ENCODE measurements at regions not wholly inside any gene's neighbourhood (a gene's known extent, or its start where the extent isn't known, plus 50 kb on each side); places are given as distances from the start of the nearest gene placed in this dataset.

- Histone ChIP-seq H3K36me3 (ENCODE audit: control insufficient read depth in 1 of 2, insufficient read depth in 2 of 2, low read length in 1 of 2) (no peaks in the 10 kb centered on the region), H3K27me3 (ENCODE audit: control insufficient read depth in 1 of 2, insufficient read depth in 2 of 2, low read length in 1 of 2) (no peaks in the 10 kb centered on the region), H3K27ac (ENCODE audit: low read depth in 1 of 2, low read length in 2 of 2) (no peak overlapping the region), H3K4me1 (ENCODE audit: control insufficient read depth in 1 of 2, insufficient read depth in 2 of 2, low read length in 2 of 2) (no peaks in the 10 kb centered on the region), H3K9me3 (ENCODE audit: control insufficient read depth, low read length) (no peaks in the 10 kb centered on the region), H3K4me3 (ENCODE audit: low read length in 2 of 2) (no peak overlapping the region)
- ATAC-seq (ENCODE audit: low FRiP score) = no peak
- intact Hi-C loops (cut with DNase I) = loop anchor here in 1 of 2 donors (10.0 kb wide), 1 partner anchor 1736 kb away; no protein-coding TSS in a partner anchor
- WGBS, 2 donors = 12 to 19% methylated on average over 1 of the region's 1 CpG
- no peak for DNase-seq
These were observed 79.3 kb upstream of the FAM98A start for GRCh38 chr2:33678436-33678835.

GRCh38 chr2:33673937-33674336 is 74.8 kb upstream of the FAM98A start:
- intact Hi-C loops (cut with DNase I) = loop anchor here in 1 of 2 donors (10.0 kb wide), 1 partner anchor 1741 kb away; no protein-coding TSS in a partner anchor
- H3K4me3 ChIP-seq (ENCODE audit: low read length in 2 of 2) = no peak overlapping the region
- WGBS, 2 donors = 0 to 4% methylated on average over 2 of the region's 2 CpGs
- H3K4me1 ChIP-seq (ENCODE audit: control insufficient read depth in 1 of 2, insufficient read depth in 2 of 2, low read length in 2 of 2) = no peaks in the 10 kb centered on the region
- H3K9me3 ChIP-seq (ENCODE audit: control insufficient read depth, low read length) = no peaks in the 10 kb centered on the region
- no peak for DNase-seq
- no peaks in the 10 kb centered on the region for H3K36me3 ChIP-seq (ENCODE audit: control insufficient read depth in 1 of 2, insufficient read depth in 2 of 2, low read length in 1 of 2)
- H3K27me3 ChIP-seq (ENCODE audit: control insufficient read depth in 1 of 2, insufficient read depth in 2 of 2, low read length in 1 of 2) = no peaks in the 10 kb centered on the region
- H3K27ac ChIP-seq (ENCODE audit: low read depth in 1 of 2, low read length in 2 of 2) = no peak overlapping the region
- ATAC-seq (ENCODE audit: low FRiP score) = no peak

- no peak overlapping the region for H3K27ac ChIP-seq (ENCODE audit: low read depth in 1 of 2, low read length in 2 of 2)
- WGBS, 2 donors = 68 to 71% methylated on average over 1 of the region's 1 CpG
- ATAC-seq (ENCODE audit: low FRiP score) = no peak
- intact Hi-C loops (cut with DNase I) = loop anchor here in 1 of 2 donors (10.0 kb wide), 1 partner anchor 1742 kb away; no protein-coding TSS in a partner anchor
- no peaks in the 10 kb centered on the region for H3K27me3 ChIP-seq (ENCODE audit: control insufficient read depth in 1 of 2, insufficient read depth in 2 of 2, low read length in 1 of 2)
- no peak overlapping the region for H3K4me3 ChIP-seq (ENCODE audit: low read length in 2 of 2)
- no peaks in the 10 kb centered on the region for H3K9me3 ChIP-seq (ENCODE audit: control insufficient read depth, low read length)
- H3K36me3 ChIP-seq (ENCODE audit: control insufficient read depth in 1 of 2, insufficient read depth in 2 of 2, low read length in 1 of 2) = no peaks in the 10 kb centered on the region
- no peaks in the 10 kb centered on the region for H3K4me1 ChIP-seq (ENCODE audit: control insufficient read depth in 1 of 2, insufficient read depth in 2 of 2, low read length in 2 of 2)
- DNase-seq = no peak
These were observed 73.8 kb upstream of the FAM98A start for GRCh38 chr2:33672896-33673295.

GRCh38 chr2:33672389-33672788 is 73.3 kb upstream of the FAM98A start:
- intact Hi-C loops (cut with DNase I) = loop anchor here in 1 of 2 donors (10.0 kb wide), 1 partner anchor 1742 kb away; no protein-coding TSS in a partner anchor
- DNase-seq = no peak
- no peak for ATAC-seq (ENCODE audit: low FRiP score)
- Histone ChIP-seq H3K9me3 (ENCODE audit: control insufficient read depth, low read length) (no peaks in the 10 kb centered on the region), H3K4me3 (ENCODE audit: low read length in 2 of 2) (no peak overlapping the region), H3K4me1 (ENCODE audit: control insufficient read depth in 1 of 2, insufficient read depth in 2 of 2, low read length in 2 of 2) (no peaks in the 10 kb centered on the region), H3K27ac (ENCODE audit: low read depth in 1 of 2, low read length in 2 of 2) (no peak overlapping the region), H3K27me3 (ENCODE audit: control insufficient read depth in 1 of 2, insufficient read depth in 2 of 2, low read length in 1 of 2) (no peaks in the 10 kb centered on the region), H3K36me3 (ENCODE audit: control insufficient read depth in 1 of 2, insufficient read depth in 2 of 2, low read length in 1 of 2) (no peaks in the 10 kb centered on the region)
- 97% methylated on average over 1 of the region's 1 CpG for WGBS, 2 donors

GRCh38 chr2:33671198-33671597 is 72.1 kb upstream of the FAM98A start:
- no peak for DNase-seq
- no peaks in the 10 kb centered on the region for H3K27me3 ChIP-seq (ENCODE audit: control insufficient read depth in 1 of 2, insufficient read depth in 2 of 2, low read length in 1 of 2)
- H3K9me3 ChIP-seq (ENCODE audit: control insufficient read depth, low read length) = no peaks in the 10 kb centered on the region
- WGBS, 2 donors = 82 to 92% methylated on average over 2 of the region's 2 CpGs
- H3K4me1 ChIP-seq (ENCODE audit: control insufficient read depth in 1 of 2, insufficient read depth in 2 of 2, low read length in 2 of 2) = no peaks in the 10 kb centered on the region
- H3K27ac ChIP-seq (ENCODE audit: low read depth in 1 of 2, low read length in 2 of 2) = no peak overlapping the region
- ATAC-seq (ENCODE audit: low FRiP score) = no peak
- intact Hi-C loops (cut with DNase I) = loop anchor here in 1 of 2 donors (10.0 kb wide), 1 partner anchor 1744 kb away; no protein-coding TSS in a partner anchor
- H3K36me3 ChIP-seq (ENCODE audit: control insufficient read depth in 1 of 2, insufficient read depth in 2 of 2, low read length in 1 of 2) = no peaks in the 10 kb centered on the region
- no peak overlapping the region for H3K4me3 ChIP-seq (ENCODE audit: low read length in 2 of 2)

GRCh38 chr2:33670392-33670937 is 71.4 kb upstream of the FAM98A start:
- intact Hi-C loops (cut with DNase I) = loop anchor here in 1 of 2 donors (10.0 kb wide), 1 partner anchor 1744 kb away; no protein-coding TSS in a partner anchor
- H3K4me1 ChIP-seq (ENCODE audit: control insufficient read depth in 1 of 2, insufficient read depth in 2 of 2, low read length in 2 of 2) = no peaks in the 10 kb centered on the region
- WGBS, 2 donors = 69 to 71% methylated on average over 4 of the region's 4 CpGs
- no peaks in the 10 kb centered on the region for H3K9me3 ChIP-seq (ENCODE audit: control insufficient read depth, low read length)
- H3K36me3 ChIP-seq (ENCODE audit: control insufficient read depth in 1 of 2, insufficient read depth in 2 of 2, low read length in 1 of 2) = no peaks in the 10 kb centered on the region
- DNase-seq (no peak), ATAC-seq (ENCODE audit: low FRiP score) (no peak)
- no peak overlapping the region for H3K27ac ChIP-seq (ENCODE audit: low read depth in 1 of 2, low read length in 2 of 2)
- H3K4me3 ChIP-seq (ENCODE audit: low read length in 2 of 2) = no peak overlapping the region
- H3K27me3 ChIP-seq (ENCODE audit: control insufficient read depth in 1 of 2, insufficient read depth in 2 of 2, low read length in 1 of 2) = no peaks in the 10 kb centered on the region

GRCh38 chr2:33666879-33667278 is 67.8 kb upstream of the FAM98A start:
- WGBS, 2 donors = 60 to 68% methylated on average over 4 of the region's 4 CpGs
- Histone ChIP-seq H3K27ac (ENCODE audit: low read depth in 1 of 2, low read length in 2 of 2) (no peak overlapping the region), H3K27me3 (ENCODE audit: control insufficient read depth in 1 of 2, insufficient read depth in 2 of 2, low read length in 1 of 2) (no peaks in the 10 kb centered on the region), H3K4me1 (ENCODE audit: control insufficient read depth in 1 of 2, insufficient read depth in 2 of 2, low read length in 2 of 2) (no peaks in the 10 kb centered on the region), H3K9me3 (ENCODE audit: control insufficient read depth, low read length) (no peaks in the 10 kb centered on the region), H3K36me3 (ENCODE audit: control insufficient read depth in 1 of 2, insufficient read depth in 2 of 2, low read length in 1 of 2) (no peaks in the 10 kb centered on the region), H3K4me3 (ENCODE audit: low read length in 2 of 2) (no peak overlapping the region)
- DNase-seq (no peak), ATAC-seq (ENCODE audit: low FRiP score) (no peak)
- intact Hi-C loops (cut with DNase I) = no loop called here

- Histone ChIP-seq H3K4me3 (ENCODE audit: low read length in 2 of 2) (no peak overlapping the region), H3K27me3 (ENCODE audit: control insufficient read depth in 1 of 2, insufficient read depth in 2 of 2, low read length in 1 of 2) (no peaks in the 10 kb centered on the region), H3K9me3 (ENCODE audit: control insufficient read depth, low read length) (no peaks in the 10 kb centered on the region), H3K36me3 (ENCODE audit: control insufficient read depth in 1 of 2, insufficient read depth in 2 of 2, low read length in 1 of 2) (no peaks in the 10 kb centered on the region), H3K4me1 (ENCODE audit: control insufficient read depth in 1 of 2, insufficient read depth in 2 of 2, low read length in 2 of 2) (no peaks in the 10 kb centered on the region), H3K27ac (ENCODE audit: low read depth in 1 of 2, low read length in 2 of 2) (no peak overlapping the region)
- WGBS, 2 donors = 85 to 91% methylated on average over 1 of the region's 1 CpG
- DNase-seq (no peak), ATAC-seq (ENCODE audit: low FRiP score) (no peak)
- intact Hi-C loops (cut with DNase I) = no loop called here
These were observed 65.9 kb upstream of the FAM98A start for GRCh38 chr2:33665039-33665438.

GRCh38 chr2:33660416-33661123 is 61.5 kb upstream of the FAM98A start:
- Histone ChIP-seq H3K4me1 (ENCODE audit: control insufficient read depth in 1 of 2, insufficient read depth in 2 of 2, low read length in 2 of 2) (no peaks in the 10 kb centered on the region), H3K9me3 (ENCODE audit: control insufficient read depth, low read length) (peaks cover under 1% of the 10 kb centered on the region), H3K27me3 (ENCODE audit: control insufficient read depth in 1 of 2, insufficient read depth in 2 of 2, low read length in 1 of 2) (no peaks in the 10 kb centered on the region), H3K27ac (ENCODE audit: low read depth in 1 of 2, low read length in 2 of 2) (no peak overlapping the region), H3K4me3 (ENCODE audit: low read length in 2 of 2) (no peak overlapping the region), H3K36me3 (ENCODE audit: control insufficient read depth in 1 of 2, insufficient read depth in 2 of 2, low read length in 1 of 2) (no peaks in the 10 kb centered on the region)
- ATAC-seq (ENCODE audit: low FRiP score) (no peak), DNase-seq (no peak)
- intact Hi-C loops (cut with DNase I) = no loop called here
- WGBS, 2 donors = 64 to 69% methylated on average over 10 of the region's 10 CpGs

Measured in aorta (tissue), 5 donors.